Loucy (cell line): ENCODE measurements at regions not wholly inside any gene's neighbourhood (a gene's known extent, or its start where the extent isn't known, plus 50 kb on each side); places are given as distances from the start of the nearest gene placed in this dataset.

ENCODE experiments used
- H2AFZ ChIP-seq: fragments of 200-600 bp; sonication (generic); 2 replicates; pipeline ENCODE4 v1.6.0; 2016; ENCODE audit warnings: antibody characterized with exemption, mild to moderate bottlenecking, low read length, moderate library complexity
- H3F3A ChIP-seq: fragments of 200-600 bp; 2 replicates; pipeline ENCODE4 v1.6.0; 2016; ENCODE audit warnings: antibody characterized with exemption, low read depth, mild to moderate bottlenecking
- H3K27me3 ChIP-seq: fragments of 200-600 bp; sonication (generic); 2 replicates; pipeline ENCODE4 v1.6.1; 2014; ENCODE audit warnings: low read length, mild to moderate bottlenecking; ENCODE audit not compliant: insufficient read depth, poor library complexity, severe bottlenecking
- H3K36me3 ChIP-seq: fragments of 200-600 bp; sonication (generic); 2 replicates; pipeline ENCODE4 v1.6.1; 2016; ENCODE audit warnings: low read length; ENCODE audit not compliant: insufficient read depth
- H3K4me1 ChIP-seq: fragments of 200-600 bp; sonication (generic); 2 replicates; pipeline ENCODE4 v1.5.1; 2014; ENCODE audit warnings: low read length, mild to moderate bottlenecking; ENCODE audit not compliant: insufficient read depth, poor library complexity, severe bottlenecking
- H3K4me2 ChIP-seq: fragments of 200-600 bp; sonication (generic); 2 replicates; pipeline ENCODE4 v1.6.0; 2014; ENCODE audit warnings: antibody characterized with exemption, low read length, low read depth, mild to moderate bottlenecking; ENCODE audit not compliant: poor library complexity, severe bottlenecking
- H3K4me3 ChIP-seq: fragments of 200-600 bp; sonication (generic); 2 replicates; pipeline ENCODE4 v1.5.1; 2014; ENCODE audit warnings: low read length, mild to moderate bottlenecking, mixed read lengths; ENCODE audit not compliant: poor library complexity, severe bottlenecking
- H3K79me2 ChIP-seq: fragments of 200-600 bp; sonication (generic); 2 replicates; pipeline ENCODE4 v1.6.1; 2014; ENCODE audit warnings: low read length; ENCODE audit not compliant: insufficient read depth
- H3K9ac ChIP-seq: fragments of 200-600 bp; sonication (generic); 2 replicates; pipeline ENCODE4 v1.6.0; 2014; ENCODE audit warnings: mild to moderate bottlenecking, low read depth, low read length, moderate library complexity; ENCODE audit not compliant: poor library complexity, severe bottlenecking
- H3K9me2 ChIP-seq: fragments of 200-600 bp; sonication (generic); replicated peaks from 2 replicates; pipeline ENCODE4 v1.6.1; 2016; ENCODE audit warnings: low read depth, low read length, mixed read lengths
- H3K9me3 ChIP-seq: fragments of 200-600 bp; sonication (generic); 2 replicates; pipeline ENCODE4 v1.6.1; 2014; ENCODE audit warnings: mild to moderate bottlenecking, antibody characterized with exemption, low read length, low read depth; ENCODE audit not compliant: insufficient read depth
- H4K20me1 ChIP-seq: fragments of 200-600 bp; sonication (generic); 2 replicates; pipeline ENCODE4 v1.6.0; 2014; ENCODE audit warnings: antibody characterized with exemption, low read length, mild to moderate bottlenecking; ENCODE audit not compliant: insufficient read depth, poor library complexity, severe bottlenecking
- EZH2phosphoT487 ChIP-seq: fragments of 200-600 bp; IDR thresholded peaks from 2 replicates; pipeline ENCODE4 v1.6.1; 2018; ENCODE audit warnings: antibody characterized with exemption, mild to moderate bottlenecking, moderate library complexity, borderline replicate concordance
- TF ChIP-seq, protein P1 (sequence below): fragments of 200-600 bp; sonication (generic); conservative IDR thresholded peaks from 2 replicates; pipeline ENCODE4 v1.5.1; 2014; ENCODE audit warnings: mild to moderate bottlenecking, antibody characterized with exemption, low read length

- H4K20me1 ChIP-seq, result no peaks in the 10 kb centered on the region
- no peak overlapping the region for H3K4me2 ChIP-seq
Observed at GRCh38 chr2:60119778-60120177, 433.7 kb downstream of the BCL11A start.

DNA sequence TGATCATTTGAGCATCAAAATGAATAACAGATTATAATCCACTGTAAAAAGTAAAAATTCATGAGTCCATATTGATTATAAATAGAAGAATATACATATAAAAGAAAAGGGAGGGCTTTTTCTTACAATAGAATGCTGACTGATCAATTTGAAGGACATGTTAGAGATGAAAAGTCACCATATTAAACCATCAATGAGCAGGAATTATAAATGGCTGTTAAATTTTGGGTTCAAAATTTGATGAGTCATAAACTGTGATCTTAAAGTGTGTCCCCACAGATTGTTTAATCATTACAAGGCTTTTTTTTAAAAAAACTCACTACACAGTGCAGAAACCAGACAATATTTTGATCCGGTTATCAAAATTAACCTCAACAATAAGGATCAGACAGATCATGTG lies 434.5 kb downstream of the BCL11A start:
- H3K9me2 ChIP-seq, result no peaks in the 10 kb centered on the region
- no peaks in the 10 kb centered on the region for H3F3A ChIP-seq
- no peaks in the 10 kb centered on the region for H3K36me3 ChIP-seq
- TF ChIP-seq, protein P1, sequence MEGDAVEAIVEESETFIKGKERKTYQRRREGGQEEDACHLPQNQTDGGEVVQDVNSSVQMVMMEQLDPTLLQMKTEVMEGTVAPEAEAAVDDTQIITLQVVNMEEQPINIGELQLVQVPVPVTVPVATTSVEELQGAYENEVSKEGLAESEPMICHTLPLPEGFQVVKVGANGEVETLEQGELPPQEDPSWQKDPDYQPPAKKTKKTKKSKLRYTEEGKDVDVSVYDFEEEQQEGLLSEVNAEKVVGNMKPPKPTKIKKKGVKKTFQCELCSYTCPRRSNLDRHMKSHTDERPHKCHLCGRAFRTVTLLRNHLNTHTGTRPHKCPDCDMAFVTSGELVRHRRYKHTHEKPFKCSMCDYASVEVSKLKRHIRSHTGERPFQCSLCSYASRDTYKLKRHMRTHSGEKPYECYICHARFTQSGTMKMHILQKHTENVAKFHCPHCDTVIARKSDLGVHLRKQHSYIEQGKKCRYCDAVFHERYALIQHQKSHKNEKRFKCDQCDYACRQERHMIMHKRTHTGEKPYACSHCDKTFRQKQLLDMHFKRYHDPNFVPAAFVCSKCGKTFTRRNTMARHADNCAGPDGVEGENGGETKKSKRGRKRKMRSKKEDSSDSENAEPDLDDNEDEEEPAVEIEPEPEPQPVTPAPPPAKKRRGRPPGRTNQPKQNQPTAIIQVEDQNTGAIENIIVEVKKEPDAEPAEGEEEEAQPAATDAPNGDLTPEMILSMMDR, result no peak
- no peak for TF ChIP-seq EZH2phosphoT487
- H3K9me3 ChIP-seq, result no peaks in the 10 kb centered on the region; the same call in 1 of the 2 replicates
- no peaks in the 10 kb centered on the region for H3K79me2 ChIP-seq
- no peak overlapping the region for H3K4me2 ChIP-seq
- H3K27me3 ChIP-seq, result no peaks in the 10 kb centered on the region
- H3K4me3 ChIP-seq, result no peak overlapping the region
- H2AFZ ChIP-seq, result no peak overlapping the region
- H4K20me1 ChIP-seq, result no peaks in the 10 kb centered on the region
- no peak overlapping the region for H3K9ac ChIP-seq
- no peaks in the 10 kb centered on the region for H3K4me1 ChIP-seq

More at GRCh38 chr2:60119778-60120177, 433.7 kb downstream of the BCL11A start:
- Histone ChIP-seq H3K27me3 (no peaks in the 10 kb centered on the region), H3K79me2 (no peaks in the 10 kb centered on the region), H3K9ac (no peak overlapping the region), H3F3A (no peaks in the 10 kb centered on the region), H3K9me3 (no peaks in the 10 kb centered on the region; the same call in 1 of the 2 replicates), H3K4me1 (no peaks in the 10 kb centered on the region), H3K4me3 (no peak overlapping the region), H3K36me3 (no peaks in the 10 kb centered on the region), H3K9me2 (no peaks in the 10 kb centered on the region), H2AFZ (no peak overlapping the region)
- TF ChIP-seq, protein P1, result peak; percentile 43; the same call in 1 of the 2 replicates
- no peak for TF ChIP-seq EZH2phosphoT487

DNA sequence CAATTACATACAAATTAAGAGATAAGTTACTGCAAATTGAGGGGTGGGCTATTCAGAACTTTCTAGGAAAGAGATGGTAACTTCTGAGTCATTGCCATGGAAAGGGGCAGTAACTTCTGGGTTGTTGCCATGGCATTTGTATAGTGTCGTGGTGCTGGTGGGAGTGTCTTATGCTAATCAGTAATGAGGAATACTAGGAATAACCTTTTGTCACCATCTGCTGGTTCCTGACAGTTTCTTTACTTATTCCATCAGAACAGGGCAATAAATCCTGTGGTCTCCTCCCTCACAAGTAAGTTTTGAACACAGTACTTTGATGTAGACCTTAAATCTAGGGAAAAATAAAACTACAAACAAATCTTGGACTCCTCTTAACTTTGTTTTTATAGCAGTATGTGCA lies 435.4 kb downstream of the BCL11A start:
- Histone ChIP-seq H3K79me2 (no peaks in the 10 kb centered on the region), H2AFZ (no peak overlapping the region), H3K4me3 (no peak overlapping the region), H3F3A (no peaks in the 10 kb centered on the region), H3K9ac (no peak overlapping the region), H3K9me3 (no peaks in the 10 kb centered on the region; the same call in 1 of the 2 replicates), H4K20me1 (no peaks in the 10 kb centered on the region), H3K9me2 (no peaks in the 10 kb centered on the region), H3K36me3 (no peaks in the 10 kb centered on the region), H3K4me2 (no peak overlapping the region), H3K4me1 (no peaks in the 10 kb centered on the region), H3K27me3 (no peaks in the 10 kb centered on the region)
- no peak for TF ChIP-seq EZH2phosphoT487
- TF ChIP-seq, protein P1, result no peak
